Choroid plexus epithelial cell (primary cell): ENCODE measurements at regions not wholly inside any gene's neighbourhood (a gene's known extent, or its start where the extent isn't known, plus 50 kb on each side); places are given as distances from the start of the nearest gene placed in this dataset.

Experiments
- DNase-seq: peaks from one replicate; pipeline ENCODE4 v3.0.0-alpha.2; 2010; ENCODE audit warnings: low read depth
- H3K4me3 ChIP-seq: 2 replicates; pipeline ENCODE4 v1.5.1; 2011; ENCODE audit warnings: low read depth, mild to moderate bottlenecking, control low read depth, low read length, moderate library complexity
- TF ChIP-seq, protein P1 (sequence below): conservative IDR thresholded peaks from 2 replicates; pipeline ENCODE4 v1.5.1; 2011; ENCODE audit warnings: low read depth, mild to moderate bottlenecking, control low read depth, inconsistent platforms, low read length, moderate library complexity

- no peak for DNase-seq
- no peak overlapping the region for H3K4me3 ChIP-seq
- TF ChIP-seq, protein P1, sequence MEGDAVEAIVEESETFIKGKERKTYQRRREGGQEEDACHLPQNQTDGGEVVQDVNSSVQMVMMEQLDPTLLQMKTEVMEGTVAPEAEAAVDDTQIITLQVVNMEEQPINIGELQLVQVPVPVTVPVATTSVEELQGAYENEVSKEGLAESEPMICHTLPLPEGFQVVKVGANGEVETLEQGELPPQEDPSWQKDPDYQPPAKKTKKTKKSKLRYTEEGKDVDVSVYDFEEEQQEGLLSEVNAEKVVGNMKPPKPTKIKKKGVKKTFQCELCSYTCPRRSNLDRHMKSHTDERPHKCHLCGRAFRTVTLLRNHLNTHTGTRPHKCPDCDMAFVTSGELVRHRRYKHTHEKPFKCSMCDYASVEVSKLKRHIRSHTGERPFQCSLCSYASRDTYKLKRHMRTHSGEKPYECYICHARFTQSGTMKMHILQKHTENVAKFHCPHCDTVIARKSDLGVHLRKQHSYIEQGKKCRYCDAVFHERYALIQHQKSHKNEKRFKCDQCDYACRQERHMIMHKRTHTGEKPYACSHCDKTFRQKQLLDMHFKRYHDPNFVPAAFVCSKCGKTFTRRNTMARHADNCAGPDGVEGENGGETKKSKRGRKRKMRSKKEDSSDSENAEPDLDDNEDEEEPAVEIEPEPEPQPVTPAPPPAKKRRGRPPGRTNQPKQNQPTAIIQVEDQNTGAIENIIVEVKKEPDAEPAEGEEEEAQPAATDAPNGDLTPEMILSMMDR, result no peak
Measured at GRCh38 chr5:44911501-44911900, 102.8 kb downstream of the MRPS30 start.

GRCh38 chr5:44914221-44914620 is 105.5 kb downstream of the MRPS30 start:
- no peak overlapping the region for H3K4me3 ChIP-seq
- TF ChIP-seq, protein P1, result no peak
- DNase-seq, result no peak

GRCh38 chr5:44919560-44919959 is 110.8 kb downstream of the MRPS30 start:
- TF ChIP-seq, protein P1, result no peak
- DNase-seq, result no peak
- no peak overlapping the region for H3K4me3 ChIP-seq

GRCh38 chr5:44927115-44927733 is 118.5 kb downstream of the MRPS30 start:
- TF ChIP-seq, protein P1, result no peak
- DNase-seq, result no peak
- H3K4me3 ChIP-seq, result no peak overlapping the region

GRCh38 chr5:44932922-44933585 is 124.3 kb downstream of the MRPS30 start:
- no peak for DNase-seq
- no peak overlapping the region for H3K4me3 ChIP-seq
- TF ChIP-seq, protein P1, result no peak

- TF ChIP-seq, protein P1, result no peak
- no peak for DNase-seq
- H3K4me3 ChIP-seq, result no peak overlapping the region
Measured at GRCh38 chr5:44933686-44934085, 124.9 kb downstream of the MRPS30 start.

DNA sequence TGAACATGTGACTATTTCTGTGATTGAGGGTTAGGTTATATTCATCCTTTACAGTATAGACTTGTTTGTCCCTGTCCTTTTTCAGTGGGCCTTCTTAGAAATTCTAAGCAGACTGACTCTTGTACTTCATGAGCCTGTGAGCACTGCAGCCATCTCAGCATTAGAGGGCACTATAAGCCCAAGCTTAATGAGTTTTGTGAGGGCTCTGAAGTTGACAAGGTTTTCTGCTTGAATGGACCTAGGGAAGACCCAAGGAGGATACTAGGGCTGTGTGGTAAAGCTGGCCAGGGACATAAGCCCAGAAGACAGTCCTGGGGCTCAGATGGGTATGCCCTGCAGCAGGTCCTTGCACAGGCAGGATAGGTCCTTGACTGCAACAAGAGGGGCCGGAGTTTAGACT is 126.5 kb downstream of the MRPS30 start:
- H3K4me3 ChIP-seq, result no peak overlapping the region
- TF ChIP-seq, protein P1, result no peak
- DNase-seq, result no peak
